H1 (cell line): ENCODE measurements at regions not wholly inside any gene's neighbourhood (a gene's known extent, or its start where the extent isn't known, plus 50 kb on each side); places are given as distances from the start of the nearest gene placed in this dataset.

Source experiments
- CBX5 ChIP-seq: fragments of 300-800, 300-1000 bp; sonication (generic); IDR thresholded peaks from 2 replicates; pipeline ENCODE4 v1.7.1; 2016; ENCODE audit warnings: antibody characterized with exemption, low read length, low read depth
- CEBPB ChIP-seq: IDR thresholded peaks from 2 replicates; pipeline ENCODE4 v1.6.1; 2012; ENCODE audit warnings: low read depth, low read length
- CTBP2 ChIP-seq: IDR thresholded peaks from 2 replicates; pipeline ENCODE4 v1.7.0; 2011; ENCODE audit warnings: borderline replicate concordance, mild to moderate bottlenecking, moderate library complexity, mixed read lengths, low read length; ENCODE audit not compliant: insufficient read depth, insufficient read length
- JUND ChIP-seq: IDR thresholded peaks from 2 replicates; pipeline ENCODE4 v1.6.1; 2011; ENCODE audit warnings: mild to moderate bottlenecking, improper control_type of control experiment, low read length
- NRF1 ChIP-seq: IDR thresholded peaks from 2 replicates; pipeline ENCODE4 v1.6.1; 2011; ENCODE audit warnings: mild to moderate bottlenecking, low read depth, low read length, improper control_type of control experiment
- PHF8 ChIP-seq: fragments of 200-600 bp; sonication (generic); conservative IDR thresholded peaks from 2 replicates; pipeline ENCODE4 v1.7.1; 2012; ENCODE audit warnings: low read depth, mild to moderate bottlenecking, inconsistent platforms, low read length, moderate library complexity
- RXRA ChIP-seq: IDR thresholded peaks from 2 replicates; pipeline ENCODE4 v1.6.1; 2011; ENCODE audit warnings: low read depth, mild to moderate bottlenecking, low read length, moderate library complexity; ENCODE audit not compliant: insufficient read depth
- TAF1 ChIP-seq: IDR thresholded peaks from 2 replicates; pipeline ENCODE4 v1.6.1; 2011; ENCODE audit warnings: mild to moderate bottlenecking, low read depth, low read length
- TF ChIP-seq, protein P1 (sequence below): fragments of 300-600 bp; sonication (generic); IDR thresholded peaks from 2 replicates; pipeline ENCODE4 v1.7.1; 2012; ENCODE audit warnings: low read length, moderate library complexity, mild to moderate bottlenecking, inconsistent platforms; ENCODE audit not compliant: insufficient replicate concordance

DNA sequence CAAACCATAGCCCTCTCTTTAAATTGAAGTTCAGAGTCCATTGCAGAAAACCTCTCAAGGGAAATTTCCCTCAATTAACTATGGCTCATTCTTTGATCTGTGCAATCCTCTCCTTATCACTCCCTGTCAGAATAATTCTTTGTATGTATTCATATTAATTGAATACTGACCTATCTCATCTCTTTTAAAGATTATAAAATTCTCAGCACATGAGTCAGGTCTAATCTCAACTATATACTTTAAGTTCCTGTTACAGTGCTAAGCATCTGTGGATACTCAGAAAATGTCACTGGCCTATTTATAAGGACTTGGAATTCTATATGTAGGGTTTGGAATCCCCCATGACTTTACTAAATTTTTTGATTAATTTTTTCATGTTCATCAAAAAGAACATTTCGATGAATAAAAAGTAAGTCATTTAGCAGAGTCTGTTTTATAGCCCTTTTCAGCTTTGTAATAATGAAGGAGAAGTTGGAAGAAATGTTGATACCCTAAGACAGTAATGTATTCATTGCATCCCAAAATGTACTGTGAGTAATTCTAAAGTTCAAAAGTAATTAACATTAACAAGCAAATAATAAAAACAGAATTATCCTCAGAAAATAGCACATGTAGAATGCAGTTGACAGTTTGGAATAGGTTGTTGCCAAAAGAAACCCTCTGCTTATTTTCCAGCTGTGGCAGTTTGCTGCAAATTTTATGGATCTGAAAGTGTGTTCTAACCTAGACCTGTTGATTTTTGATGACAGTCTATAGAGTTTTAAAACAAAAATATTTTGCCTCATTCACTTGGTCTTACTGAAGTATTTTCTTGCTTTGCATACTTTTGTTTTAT lies 503.4 kb upstream of the CBLB start (continued):
- TF ChIP-seq, protein P1, sequence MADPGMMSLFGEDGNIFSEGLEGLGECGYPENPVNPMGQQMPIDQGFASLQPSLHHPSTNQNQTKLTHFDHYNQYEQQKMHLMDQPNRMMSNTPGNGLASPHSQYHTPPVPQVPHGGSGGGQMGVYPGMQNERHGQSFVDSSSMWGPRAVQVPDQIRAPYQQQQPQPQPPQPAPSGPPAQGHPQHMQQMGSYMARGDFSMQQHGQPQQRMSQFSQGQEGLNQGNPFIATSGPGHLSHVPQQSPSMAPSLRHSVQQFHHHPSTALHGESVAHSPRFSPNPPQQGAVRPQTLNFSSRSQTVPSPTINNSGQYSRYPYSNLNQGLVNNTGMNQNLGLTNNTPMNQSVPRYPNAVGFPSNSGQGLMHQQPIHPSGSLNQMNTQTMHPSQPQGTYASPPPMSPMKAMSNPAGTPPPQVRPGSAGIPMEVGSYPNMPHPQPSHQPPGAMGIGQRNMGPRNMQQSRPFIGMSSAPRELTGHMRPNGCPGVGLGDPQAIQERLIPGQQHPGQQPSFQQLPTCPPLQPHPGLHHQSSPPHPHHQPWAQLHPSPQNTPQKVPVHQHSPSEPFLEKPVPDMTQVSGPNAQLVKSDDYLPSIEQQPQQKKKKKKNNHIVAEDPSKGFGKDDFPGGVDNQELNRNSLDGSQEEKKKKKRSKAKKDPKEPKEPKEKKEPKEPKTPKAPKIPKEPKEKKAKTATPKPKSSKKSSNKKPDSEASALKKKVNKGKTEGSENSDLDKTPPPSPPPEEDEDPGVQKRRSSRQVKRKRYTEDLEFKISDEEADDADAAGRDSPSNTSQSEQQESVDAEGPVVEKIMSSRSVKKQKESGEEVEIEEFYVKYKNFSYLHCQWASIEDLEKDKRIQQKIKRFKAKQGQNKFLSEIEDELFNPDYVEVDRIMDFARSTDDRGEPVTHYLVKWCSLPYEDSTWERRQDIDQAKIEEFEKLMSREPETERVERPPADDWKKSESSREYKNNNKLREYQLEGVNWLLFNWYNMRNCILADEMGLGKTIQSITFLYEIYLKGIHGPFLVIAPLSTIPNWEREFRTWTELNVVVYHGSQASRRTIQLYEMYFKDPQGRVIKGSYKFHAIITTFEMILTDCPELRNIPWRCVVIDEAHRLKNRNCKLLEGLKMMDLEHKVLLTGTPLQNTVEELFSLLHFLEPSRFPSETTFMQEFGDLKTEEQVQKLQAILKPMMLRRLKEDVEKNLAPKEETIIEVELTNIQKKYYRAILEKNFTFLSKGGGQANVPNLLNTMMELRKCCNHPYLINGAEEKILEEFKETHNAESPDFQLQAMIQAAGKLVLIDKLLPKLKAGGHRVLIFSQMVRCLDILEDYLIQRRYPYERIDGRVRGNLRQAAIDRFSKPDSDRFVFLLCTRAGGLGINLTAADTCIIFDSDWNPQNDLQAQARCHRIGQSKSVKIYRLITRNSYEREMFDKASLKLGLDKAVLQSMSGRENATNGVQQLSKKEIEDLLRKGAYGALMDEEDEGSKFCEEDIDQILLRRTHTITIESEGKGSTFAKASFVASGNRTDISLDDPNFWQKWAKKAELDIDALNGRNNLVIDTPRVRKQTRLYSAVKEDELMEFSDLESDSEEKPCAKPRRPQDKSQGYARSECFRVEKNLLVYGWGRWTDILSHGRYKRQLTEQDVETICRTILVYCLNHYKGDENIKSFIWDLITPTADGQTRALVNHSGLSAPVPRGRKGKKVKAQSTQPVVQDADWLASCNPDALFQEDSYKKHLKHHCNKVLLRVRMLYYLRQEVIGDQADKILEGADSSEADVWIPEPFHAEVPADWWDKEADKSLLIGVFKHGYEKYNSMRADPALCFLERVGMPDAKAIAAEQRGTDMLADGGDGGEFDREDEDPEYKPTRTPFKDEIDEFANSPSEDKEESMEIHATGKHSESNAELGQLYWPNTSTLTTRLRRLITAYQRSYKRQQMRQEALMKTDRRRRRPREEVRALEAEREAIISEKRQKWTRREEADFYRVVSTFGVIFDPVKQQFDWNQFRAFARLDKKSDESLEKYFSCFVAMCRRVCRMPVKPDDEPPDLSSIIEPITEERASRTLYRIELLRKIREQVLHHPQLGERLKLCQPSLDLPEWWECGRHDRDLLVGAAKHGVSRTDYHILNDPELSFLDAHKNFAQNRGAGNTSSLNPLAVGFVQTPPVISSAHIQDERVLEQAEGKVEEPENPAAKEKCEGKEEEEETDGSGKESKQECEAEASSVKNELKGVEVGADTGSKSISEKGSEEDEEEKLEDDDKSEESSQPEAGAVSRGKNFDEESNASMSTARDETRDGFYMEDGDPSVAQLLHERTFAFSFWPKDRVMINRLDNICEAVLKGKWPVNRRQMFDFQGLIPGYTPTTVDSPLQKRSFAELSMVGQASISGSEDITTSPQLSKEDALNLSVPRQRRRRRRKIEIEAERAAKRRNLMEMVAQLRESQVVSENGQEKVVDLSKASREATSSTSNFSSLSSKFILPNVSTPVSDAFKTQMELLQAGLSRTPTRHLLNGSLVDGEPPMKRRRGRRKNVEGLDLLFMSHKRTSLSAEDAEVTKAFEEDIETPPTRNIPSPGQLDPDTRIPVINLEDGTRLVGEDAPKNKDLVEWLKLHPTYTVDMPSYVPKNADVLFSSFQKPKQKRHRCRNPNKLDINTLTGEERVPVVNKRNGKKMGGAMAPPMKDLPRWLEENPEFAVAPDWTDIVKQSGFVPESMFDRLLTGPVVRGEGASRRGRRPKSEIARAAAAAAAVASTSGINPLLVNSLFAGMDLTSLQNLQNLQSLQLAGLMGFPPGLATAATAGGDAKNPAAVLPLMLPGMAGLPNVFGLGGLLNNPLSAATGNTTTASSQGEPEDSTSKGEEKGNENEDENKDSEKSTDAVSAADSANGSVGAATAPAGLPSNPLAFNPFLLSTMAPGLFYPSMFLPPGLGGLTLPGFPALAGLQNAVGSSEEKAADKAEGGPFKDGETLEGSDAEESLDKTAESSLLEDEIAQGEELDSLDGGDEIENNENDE = no peak
- no peak for TF ChIP-seq CBX5
- no peak for TF ChIP-seq RXRA
- no peak for TF ChIP-seq NRF1
- TF ChIP-seq CTBP2 = no peak
- TF ChIP-seq JUND = no peak
- no peak for TF ChIP-seq PHF8
- TF ChIP-seq TAF1 = no peak
- TF ChIP-seq CEBPB = no peak
